HK-2 (cell line): ENCODE measurements at regions not wholly inside any gene's neighbourhood (a gene's known extent, or its start where the extent isn't known, plus 50 kb on each side); places are given as distances from the start of the nearest gene placed in this dataset.

Experiments
- DNase-seq: peaks from one replicate; pipeline ENCODE4 v3.0.0-alpha.2; 2018; ENCODE audit not compliant: unreplicated experiment

- no peak for DNase-seq
Observed at GRCh38 chr4:122305853-122306252, 73.0 kb upstream of the ADAD1 start.

GRCh38 chr4:122309988-122310626, 68.7 kb upstream of the ADAD1 start:
- no peak for DNase-seq

GRCh38 chr4:122313006-122313646, 65.7 kb upstream of the ADAD1 start:
- no peak for DNase-seq

DNA sequence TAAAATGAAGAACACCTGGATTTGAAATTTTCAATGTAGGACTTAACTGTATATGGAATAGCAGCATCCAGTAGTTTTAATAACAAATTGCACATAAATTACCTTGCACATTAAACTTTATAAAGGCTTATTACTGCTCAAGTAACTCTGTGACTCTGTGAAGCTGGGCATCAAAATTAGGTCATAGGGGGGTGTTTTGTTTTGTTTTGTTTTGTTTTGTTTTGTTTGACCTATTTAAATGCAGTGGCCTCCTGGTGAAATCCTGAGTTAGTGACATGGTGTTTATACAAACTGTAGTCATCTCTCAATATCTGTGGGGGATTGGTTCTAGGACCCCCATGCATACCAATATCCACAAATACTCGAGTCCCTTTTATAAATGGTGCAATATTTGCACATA, 51.9 kb upstream of the ADAD1 start:
- no peak for DNase-seq

DNA sequence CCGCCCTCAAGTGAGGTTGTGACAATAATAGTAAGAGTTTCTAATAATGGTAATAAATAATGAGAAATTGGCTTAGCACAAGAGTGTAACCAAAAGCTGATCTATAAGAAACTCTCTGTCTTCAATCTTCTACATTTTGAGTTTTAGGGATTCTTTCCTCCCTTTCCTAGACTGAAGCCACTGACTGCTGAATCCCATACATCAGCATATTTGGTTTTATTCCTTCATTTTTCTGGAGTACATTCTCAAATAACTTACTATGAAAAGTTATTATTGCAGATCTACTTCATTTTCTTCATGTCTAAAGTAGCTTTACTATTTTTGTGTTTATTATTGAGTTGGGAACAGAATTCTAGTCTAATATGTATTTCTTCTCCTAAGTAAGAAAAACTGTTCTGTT, 49.9 kb upstream of the ADAD1 start:
- DNase-seq = no peak
